ENCODE measurements at regions not wholly inside any gene's neighbourhood (a gene's known extent, or its start where the extent isn't known, plus 50 kb on each side); places are given as distances from the start of the nearest gene placed in this dataset.

DNA sequence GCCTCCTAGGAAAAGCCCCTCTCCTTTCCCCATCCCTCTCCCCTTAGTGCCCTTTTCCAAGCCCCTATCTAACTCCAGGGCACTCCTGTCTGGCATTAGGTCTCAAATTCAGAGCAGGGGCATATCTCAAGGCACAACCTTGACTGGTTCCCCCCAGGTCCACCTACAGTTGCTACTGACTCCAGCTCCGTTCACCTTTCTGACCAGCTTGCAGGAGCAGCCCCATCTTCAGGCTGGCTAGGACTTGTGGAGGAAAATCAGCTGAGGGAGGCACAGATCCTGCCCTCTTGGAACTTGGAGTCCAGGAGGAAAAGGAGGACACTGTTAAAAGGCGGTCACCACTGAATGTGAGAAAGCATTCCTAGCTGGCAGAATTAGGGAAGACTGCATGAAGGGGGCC is 152.4 kb downstream of the ZFP36L2 start:
- 98 to 99% methylated on average over 2 of the region's 2 CpGs for WGBS, 2 donors
- Histone ChIP-seq H3K4me3 (no peak overlapping the region), H3K27me3 (no peaks in the 10 kb centered on the region), H3K36me3 (no peaks in the 10 kb centered on the region), H3K27ac (peak overlapping the region; percentile 44 to 95 (median 75)), H3K9me3 (no peaks in the 10 kb centered on the region), H3K4me1 (peaks cover 51 to 88% (median 66%) of the 10 kb centered on the region in 9 donors)
- DNase-seq (no peak), ATAC-seq (no peak)
- intact Hi-C loops (cut with DNase I), result loop anchor here in 1 of 10 donors (5.0 kb wide), 3 partner anchors 42 to 153 kb away; partner anchors contain the start of gene ZFP36L2
- TF ChIP-seq, protein P1, sequence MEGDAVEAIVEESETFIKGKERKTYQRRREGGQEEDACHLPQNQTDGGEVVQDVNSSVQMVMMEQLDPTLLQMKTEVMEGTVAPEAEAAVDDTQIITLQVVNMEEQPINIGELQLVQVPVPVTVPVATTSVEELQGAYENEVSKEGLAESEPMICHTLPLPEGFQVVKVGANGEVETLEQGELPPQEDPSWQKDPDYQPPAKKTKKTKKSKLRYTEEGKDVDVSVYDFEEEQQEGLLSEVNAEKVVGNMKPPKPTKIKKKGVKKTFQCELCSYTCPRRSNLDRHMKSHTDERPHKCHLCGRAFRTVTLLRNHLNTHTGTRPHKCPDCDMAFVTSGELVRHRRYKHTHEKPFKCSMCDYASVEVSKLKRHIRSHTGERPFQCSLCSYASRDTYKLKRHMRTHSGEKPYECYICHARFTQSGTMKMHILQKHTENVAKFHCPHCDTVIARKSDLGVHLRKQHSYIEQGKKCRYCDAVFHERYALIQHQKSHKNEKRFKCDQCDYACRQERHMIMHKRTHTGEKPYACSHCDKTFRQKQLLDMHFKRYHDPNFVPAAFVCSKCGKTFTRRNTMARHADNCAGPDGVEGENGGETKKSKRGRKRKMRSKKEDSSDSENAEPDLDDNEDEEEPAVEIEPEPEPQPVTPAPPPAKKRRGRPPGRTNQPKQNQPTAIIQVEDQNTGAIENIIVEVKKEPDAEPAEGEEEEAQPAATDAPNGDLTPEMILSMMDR (IDR thresholded peaks at IDR 0.05), result no peak

DNA sequence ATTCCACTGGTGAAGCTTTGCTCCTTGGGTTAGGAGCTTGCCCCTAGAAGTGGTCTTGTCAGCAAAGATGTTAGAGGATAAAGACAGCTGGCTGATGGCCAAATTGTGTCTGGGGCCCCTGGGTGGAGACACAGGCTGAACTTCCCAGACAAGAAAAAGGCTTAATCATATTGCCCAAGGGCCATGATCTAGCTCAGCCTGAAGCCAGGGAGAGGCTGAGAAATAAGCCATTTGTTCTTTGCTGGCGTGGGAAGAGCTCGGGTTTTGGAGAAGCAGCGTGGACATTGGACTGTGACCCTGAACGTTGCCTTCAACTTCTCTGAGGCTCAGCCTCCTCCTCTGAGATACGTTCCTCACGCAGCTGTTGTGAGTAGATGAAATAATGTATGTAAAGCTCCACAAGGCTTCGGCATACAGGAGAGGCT is 153.0 kb downstream of the ZFP36L2 start:
- intact Hi-C loops (cut with DNase I), result loop anchor here in 1 of 10 donors (5.0 kb wide), 3 partner anchors 41 to 154 kb away; partner anchors contain the start of gene ZFP36L2
- H3K9me3 ChIP-seq, result no peaks in the 10 kb centered on the region
- H3K36me3 ChIP-seq, result no peaks in the 10 kb centered on the region
- TF ChIP-seq, protein P1 (IDR thresholded peaks at IDR 0.05), result no peak
- WGBS, 2 donors, result 63 to 79% methylated on average over 7 of the region's 7 CpGs
- H3K4me1 ChIP-seq, result peaks cover 51 to 91% (median 67%) of the 10 kb centered on the region in 9 donors
- no peaks in the 10 kb centered on the region for H3K27me3 ChIP-seq
- H3K4me3 ChIP-seq, result no peak overlapping the region
- ATAC-seq, result peak in 5 of 8 donors; percentile 6 to 54 (median 16)
- peak in 1 of 2 donors; percentile 41 for DNase-seq
- H3K27ac ChIP-seq, result peak overlapping the region; percentile 37 to 95 (median 75)

DNA sequence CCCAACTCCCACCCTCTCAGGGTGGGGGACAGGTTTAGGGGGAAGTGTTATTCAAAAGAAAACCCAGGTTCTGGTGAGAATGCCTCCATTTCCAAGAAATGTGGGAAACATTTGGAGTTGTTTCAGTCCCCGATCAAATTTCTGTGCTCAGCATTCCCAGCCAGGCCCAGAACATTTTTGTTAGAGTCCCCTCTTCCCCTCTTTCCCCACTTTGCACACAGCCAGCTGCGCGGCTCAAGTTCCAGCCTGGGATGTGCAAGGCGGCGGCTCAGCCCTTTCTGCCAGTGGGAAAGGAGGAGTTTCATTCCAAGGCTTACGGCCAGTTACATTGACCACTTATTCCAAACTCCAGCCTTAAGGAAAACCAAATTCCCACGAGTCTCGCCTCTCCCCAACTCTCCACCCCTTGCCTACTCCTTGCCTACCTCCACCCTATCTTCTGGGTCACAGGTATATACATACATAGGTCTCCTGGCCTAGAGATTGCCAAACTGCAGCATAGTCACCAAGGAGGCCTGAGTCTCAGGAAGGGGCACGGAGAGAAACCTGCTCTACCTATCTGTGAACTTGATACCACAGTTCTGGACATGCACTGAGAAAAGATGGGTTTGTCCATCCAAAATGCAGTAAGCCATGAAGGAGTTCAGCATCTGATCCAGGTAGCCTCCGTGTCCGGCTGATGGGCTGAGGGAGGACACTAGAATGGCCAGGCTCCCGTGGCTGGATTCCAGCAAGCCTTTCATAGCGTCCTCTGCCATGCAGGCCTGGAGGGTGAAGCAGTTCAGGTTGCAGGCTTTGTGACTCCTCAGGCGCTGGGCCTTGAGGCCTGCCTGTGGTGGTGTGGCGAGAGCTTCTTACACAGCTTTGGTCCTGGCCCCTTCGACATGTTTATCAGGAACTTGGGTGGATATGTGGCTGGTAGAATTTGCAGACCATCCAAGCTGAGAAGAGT is 154.5 kb downstream of the ZFP36L2 start:
- DNase-seq (peak; percentile 16 to 57), ATAC-seq (peak in 3 of 8 donors; percentile 6 to 12 (median 7))
- Histone ChIP-seq H3K4me1 (peaks cover 51 to 83% (median 67%) of the 10 kb centered on the region in 9 donors), H3K9me3 (no peaks in the 10 kb centered on the region), H3K4me3 (no peak overlapping the region), H3K27ac (peak overlapping the region; percentile 8 to 95 (median 69)), H3K36me3 (no peaks in the 10 kb centered on the region), H3K27me3 (no peaks in the 10 kb centered on the region)
- intact Hi-C loops (cut with DNase I), result loop anchor here in 1 of 10 donors (5.0 kb wide), 3 partner anchors 40 to 155 kb away; partner anchors contain the start of gene ZFP36L2
- TF ChIP-seq, protein P1 (IDR thresholded peaks at IDR 0.05), result no peak
- WGBS, 2 donors, result 80 to 84% methylated on average over 16 of the region's 16 CpGs

DNA sequence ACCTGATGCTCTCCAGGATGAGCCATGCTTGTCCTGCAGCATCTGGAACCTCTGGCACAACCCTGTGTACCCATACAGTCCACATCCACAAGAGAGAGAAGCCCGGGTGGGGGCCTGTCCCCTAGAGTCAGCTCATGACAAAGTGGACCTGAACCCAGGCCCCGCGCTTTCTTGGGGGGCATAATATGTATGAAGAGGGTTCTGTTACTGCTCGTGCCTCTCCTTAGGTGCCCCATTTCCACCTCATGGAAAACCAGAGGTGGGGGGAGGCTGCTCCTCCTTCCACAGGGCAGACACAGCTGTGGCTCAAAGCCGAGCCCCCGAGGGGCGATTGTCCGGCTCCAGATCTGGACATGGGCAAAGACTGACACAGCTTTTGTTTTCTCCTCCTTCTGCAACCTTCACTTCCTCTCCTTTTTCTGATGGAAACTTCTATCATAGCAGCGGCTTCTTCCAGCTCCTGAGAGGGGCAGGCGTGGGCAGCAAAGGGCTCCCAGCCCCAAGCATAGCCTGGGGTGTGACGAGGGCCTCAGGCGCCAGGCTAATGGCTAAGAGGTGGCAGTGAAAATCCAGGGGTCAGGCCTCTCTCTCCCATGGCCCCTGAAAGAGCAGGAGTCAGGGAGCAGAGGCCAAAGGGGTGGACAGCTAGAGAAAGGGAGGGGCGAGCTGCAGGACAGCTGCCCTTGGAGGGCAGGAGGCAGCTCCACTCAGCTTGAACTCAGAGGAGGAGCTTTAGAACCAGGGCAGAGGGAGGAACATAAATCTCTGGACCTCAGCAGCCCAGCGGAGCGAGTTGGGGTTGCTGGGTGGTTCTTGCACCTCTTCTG is 155.5 kb downstream of the ZFP36L2 start:
- 83 to 85% methylated on average over 15 of the region's 15 CpGs for WGBS, 2 donors
- H3K4me3 ChIP-seq, result no peak overlapping the region
- peak in 7 of 8 donors; percentile 17 to 46 (median 33) for ATAC-seq
- H3K27me3 ChIP-seq, result no peaks in the 10 kb centered on the region
- no peaks in the 10 kb centered on the region for H3K9me3 ChIP-seq
- H3K36me3 ChIP-seq, result no peaks in the 10 kb centered on the region
- peak overlapping the region; percentile 8 to 95 (median 69) for H3K27ac ChIP-seq
- TF ChIP-seq, protein P1 (IDR thresholded peaks at IDR 0.05), result no peak
- DNase-seq, result peak; percentile 30 to 49
- intact Hi-C loops (cut with DNase I), result loop anchor here in 1 of 10 donors (5.0 kb wide), 3 partner anchors 39 to 156 kb away; partner anchors contain the start of gene ZFP36L2
- H3K4me1 ChIP-seq, result peaks cover 44 to 73% (median 60%) of the 10 kb centered on the region in 9 donors

All from heart right ventricle (tissue), 16 donors.